Fibroblast of skin of scalp (primary cell): ENCODE measurements at regions not wholly inside any gene's neighbourhood (a gene's known extent, or its start where the extent isn't known, plus 50 kb on each side); places are given as distances from the start of the nearest gene placed in this dataset.
"Not testable (repeated sequence)": the region's sequence is repeated elsewhere in the genome, so short reads cannot be mapped to it uniquely, and the experiment has no call there.

ENCODE experiments used
- DNase-seq: peaks from one replicate; pipeline ENCODE4 v3.0.0-alpha.2; 2013

DNA sequence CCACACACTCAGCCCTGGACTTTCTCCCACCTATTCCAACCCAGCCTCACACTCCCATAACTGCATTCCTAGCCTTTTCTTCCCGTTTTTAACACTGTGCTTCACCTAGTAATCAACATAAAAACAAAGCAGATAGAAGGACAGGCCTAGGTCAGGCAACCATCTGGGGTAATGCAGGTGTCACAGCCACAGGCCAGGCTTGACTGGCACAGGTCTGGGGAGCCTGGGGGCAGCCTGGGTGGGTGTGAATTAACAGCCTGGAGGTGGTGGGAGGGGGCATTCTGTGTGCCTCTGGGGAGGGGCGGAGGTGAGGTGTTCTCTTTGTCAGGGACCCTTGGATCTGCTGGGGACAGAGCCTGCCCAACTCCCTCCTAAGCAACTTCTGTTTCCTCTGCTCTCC, 332.6 kb downstream of the BCL2L11 start:
- DNase-seq: not testable (repeated sequence)

DNA sequence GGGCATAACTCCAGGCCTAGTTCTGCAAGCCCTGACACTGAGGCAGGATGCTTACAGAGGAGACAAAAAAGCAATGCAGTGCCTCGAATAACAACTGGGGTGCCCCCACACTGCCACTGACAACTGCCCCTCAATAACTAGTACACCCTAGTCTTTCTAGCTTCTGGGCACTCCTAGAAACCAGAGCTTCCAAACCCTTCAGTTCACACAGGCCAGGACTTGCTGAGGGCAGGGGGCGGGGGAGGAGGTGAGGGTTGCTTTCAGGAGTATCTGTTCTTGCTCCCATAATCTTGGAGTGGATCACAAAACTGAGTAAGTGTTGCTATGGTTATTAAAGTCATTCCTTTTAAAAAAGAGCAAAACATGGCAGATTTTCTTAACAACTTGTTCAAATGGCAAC, 333.1 kb downstream of the BCL2L11 start:
- not testable (repeated sequence) for DNase-seq

DNA sequence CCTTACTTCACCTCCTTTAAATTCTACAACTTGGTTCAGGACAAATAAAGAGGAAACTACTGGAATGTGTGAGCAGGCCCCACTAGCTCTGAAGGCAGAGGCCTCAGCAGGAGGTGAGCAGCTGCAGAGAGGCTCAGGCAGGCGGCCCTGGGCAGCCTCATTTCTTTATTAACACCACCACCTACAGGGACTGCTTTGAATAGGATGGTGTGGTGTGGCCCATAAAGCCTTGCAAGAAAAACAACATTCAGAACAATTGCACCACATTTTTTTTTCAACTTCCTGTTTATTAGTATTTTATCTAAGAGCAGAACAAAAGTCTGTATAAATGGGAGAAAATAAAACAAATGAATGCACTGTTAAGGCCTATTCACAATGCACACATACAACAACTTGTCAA, 333.7 kb downstream of the BCL2L11 start:
- peak; percentile 52 for DNase-seq

DNA sequence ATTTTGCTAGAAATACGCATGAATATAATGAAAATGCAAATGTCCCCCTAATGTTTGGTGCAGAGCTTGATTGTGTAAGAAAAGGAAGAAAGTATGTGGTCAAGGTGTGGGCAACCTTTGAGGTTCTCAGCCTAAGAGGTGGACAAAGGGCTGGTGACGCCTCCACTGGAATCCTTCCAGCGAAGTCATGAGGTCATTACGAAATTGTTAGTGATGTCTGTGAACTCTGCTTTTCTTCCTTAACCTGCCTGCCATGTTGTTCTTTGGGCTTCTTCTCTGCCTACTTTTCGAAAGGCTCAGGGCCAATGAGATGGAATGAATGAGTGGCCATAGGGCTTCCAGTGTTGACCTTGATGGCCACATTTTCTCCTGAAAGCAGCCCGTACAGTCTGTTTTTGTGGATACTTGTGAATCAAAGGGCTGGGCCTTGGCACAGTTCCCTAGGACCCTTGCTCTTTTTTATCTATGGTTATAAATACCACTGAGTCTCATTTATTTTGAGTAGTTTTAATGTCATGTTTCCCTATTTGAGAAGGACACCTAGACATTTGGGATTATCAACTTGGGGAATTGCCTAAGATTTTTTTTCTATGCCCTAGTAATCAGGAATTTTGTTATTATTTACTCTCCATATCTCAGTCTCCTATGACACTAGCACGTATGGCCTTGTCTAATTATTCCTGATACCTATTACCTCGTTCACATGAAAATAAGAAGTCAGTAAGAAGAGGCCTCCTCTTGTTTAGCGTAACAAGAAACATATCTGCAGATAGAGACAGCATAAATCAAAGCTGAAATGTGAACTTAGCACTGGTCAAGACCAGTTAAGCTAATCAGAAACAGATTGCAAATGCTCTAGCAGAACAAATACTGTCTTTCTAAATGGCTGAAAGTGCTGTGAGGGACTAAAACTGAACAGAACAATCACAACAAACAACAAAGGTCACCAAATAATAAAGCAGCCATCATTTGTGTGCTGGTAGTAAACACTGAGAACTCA, 334.6 kb downstream of the BCL2L11 start:
- not testable (repeated sequence) for DNase-seq

DNA sequence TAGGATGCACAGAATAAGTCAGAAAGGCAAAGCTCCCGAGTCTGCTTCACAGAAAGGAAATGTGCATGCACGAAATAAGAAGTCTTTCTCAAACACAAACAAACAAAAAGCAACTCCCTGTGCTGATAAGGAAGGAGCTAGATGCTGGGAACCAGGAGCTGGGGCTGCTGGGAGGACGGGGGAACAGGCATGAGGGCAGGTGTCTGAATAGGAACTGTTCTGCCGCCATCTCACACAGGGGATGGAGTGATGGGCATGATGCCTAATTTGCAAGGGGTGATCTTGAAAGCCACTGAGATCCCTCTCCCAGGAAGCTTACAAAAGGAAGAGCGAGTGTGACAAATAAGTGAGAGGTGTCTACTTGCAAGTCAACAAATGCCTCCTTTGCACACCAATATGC, 336.5 kb downstream of the BCL2L11 start:
- not testable (repeated sequence) for DNase-seq

DNA sequence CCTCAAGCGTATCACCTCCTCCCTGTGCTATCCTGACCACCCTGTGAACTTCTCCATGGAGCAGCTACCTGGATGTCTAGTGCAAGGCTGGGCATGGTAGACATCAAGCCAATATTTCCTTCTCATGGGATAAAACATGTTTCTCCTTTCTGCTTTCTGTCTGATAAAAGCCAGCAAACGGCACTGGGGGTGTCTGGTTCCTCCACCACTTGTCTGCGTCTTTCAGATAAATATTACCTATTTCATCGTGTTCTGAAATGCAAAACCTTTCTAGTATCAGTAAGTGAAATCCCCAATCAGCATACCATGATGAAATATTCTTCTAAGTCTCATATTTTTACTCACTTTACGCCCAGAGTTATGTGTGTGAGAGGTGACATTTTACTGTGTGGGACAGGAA, 340.2 kb downstream of the BCL2L11 start:
- not testable (repeated sequence) for DNase-seq

DNA sequence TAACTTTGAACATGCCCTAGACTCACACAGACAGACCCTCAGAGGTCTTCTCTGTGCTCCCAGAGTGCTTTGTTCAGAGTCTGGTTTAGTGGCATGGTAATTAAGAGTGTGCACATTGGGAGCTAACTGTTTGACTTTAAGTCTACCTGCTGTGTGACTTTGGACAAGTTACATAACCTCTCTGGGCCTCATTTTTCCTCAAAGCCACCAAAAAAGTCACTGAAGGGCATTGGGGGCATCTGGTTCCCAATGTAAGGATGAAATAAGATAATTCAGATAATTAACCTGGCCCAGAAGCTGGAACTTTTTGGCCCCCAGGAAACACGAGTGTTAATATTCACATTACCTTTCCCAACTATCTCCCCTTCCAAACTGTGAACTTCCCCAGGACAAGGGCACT, 341.1 kb downstream of the BCL2L11 start:
- not testable (repeated sequence) for DNase-seq

DNA sequence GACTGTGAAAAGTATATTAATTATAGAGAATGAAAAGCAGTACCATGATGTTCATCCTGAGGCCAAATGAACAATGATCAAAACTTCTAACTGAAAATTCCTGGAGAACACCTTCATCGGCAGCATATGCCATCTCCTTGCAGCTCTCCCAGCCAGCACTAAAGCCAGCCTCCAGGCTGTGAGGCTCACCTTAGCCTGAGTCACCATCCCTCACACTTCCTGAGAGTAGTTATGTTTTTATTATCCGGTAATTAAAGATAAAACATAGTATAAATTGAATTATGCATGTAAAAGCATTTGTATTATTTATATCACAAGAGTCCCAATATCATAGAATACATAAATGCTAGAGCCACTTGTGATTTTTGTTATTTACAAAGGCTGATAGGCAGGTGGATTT, 341.9 kb downstream of the BCL2L11 start:
- DNase-seq: not testable (repeated sequence)

DNA sequence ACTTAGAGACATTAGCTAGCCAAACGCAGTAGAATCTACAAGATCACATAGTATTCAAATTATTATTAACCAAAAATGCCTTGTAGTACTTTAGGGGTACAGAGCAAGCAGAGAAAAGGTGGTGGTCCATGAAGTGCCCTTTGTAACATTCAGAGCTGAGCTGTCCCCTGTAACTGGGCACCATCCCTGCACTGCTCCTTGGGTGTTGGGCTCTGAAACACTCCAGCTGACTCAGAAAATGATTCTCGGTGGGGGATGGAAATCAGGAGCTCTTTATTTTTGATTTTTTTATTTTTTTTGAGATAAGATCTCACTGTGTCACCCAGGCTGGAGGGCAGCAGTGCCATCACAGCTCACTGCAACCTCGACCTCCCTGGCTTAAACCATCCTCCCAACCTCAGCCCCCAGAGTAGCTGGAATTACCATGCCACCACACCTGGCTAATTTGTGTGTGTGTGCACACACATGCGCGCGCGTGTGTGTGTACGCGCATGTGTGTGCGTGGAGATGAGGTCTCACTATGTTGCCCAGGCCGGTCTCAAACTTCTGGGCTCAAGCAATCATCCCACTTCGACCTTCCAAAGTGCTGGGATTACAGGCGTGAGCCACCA, 342.6 kb downstream of the BCL2L11 start:
- not testable (repeated sequence) for DNase-seq

DNA sequence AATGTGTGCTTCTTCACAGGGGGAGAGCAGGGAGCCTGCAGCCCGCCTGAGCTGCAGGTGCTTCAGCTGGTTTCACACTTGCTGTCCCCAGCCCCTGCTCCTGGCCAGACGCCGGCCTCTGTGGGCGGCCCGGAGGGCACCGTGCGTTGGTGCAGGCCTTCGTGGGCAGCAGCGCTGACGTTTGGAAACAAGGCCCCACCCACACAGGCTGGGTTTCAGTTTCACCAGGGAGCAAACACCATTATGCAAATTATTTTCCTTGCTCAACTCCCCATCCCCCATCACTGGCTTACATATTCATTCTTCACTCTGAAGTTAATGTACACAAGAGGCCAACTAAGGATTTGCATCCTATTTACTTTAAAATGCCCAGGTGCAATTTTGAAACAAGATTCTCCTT, 343.2 kb downstream of the BCL2L11 start:
- not testable (repeated sequence) for DNase-seq

DNA sequence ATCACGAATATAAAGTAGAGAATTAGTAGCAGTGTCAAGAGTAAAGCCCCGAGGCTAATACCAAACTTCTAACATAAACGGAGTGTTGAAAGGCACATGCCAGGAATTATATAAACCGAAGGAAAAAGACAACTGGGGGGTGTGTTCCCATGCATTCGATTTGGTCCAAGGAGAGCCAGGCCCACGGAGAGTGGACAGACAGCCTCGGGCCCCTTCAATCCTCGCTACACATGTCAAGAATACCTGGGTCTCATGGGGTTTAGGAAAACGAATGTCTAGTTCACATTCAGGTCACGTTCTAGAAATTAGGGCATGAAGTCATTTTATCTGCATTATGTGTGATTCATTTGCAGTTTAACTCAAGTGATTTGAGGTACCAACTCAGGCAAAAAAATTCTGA, 343.7 kb downstream of the BCL2L11 start:
- not testable (repeated sequence) for DNase-seq

DNA sequence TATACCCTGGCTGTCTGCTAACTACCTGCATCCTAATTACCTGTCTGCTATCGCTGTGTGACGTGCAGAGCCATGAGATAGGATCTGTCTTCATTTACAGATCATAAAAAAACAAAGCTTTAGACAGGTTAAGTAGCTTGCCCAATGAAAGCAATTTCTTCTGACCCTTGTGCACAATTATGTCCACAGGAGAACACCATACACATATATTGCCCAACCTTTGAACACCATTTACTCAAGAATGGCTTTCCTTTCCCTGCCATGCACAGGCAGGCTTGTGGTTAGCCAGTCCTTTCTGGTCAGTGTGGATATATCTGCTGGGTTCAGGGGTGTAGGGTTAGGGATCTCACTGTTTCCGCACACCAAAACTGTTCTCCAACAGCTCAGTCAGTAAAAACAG, 344.8 kb downstream of the BCL2L11 start:
- not testable (repeated sequence) for DNase-seq

DNA sequence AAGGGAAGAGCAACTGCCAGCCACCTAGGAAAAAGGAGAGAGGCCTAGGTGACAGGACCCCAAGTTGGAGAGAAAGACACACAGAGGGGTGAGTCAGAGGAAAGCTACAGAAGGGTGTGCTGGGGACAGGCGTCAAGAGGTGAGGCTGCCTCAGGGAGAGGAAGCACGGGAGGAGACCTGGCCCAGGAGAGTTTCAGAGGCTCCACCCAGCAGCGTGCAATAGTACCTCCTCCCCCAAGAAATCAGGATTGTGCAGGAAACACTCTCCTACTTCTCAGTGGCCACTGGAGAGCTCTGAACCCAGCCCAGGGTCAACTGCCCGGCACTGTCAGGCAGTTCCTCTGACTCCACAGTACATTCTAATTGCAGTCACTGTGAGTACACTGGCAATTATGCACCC, 346.0 kb downstream of the BCL2L11 start:
- not testable (repeated sequence) for DNase-seq

DNA sequence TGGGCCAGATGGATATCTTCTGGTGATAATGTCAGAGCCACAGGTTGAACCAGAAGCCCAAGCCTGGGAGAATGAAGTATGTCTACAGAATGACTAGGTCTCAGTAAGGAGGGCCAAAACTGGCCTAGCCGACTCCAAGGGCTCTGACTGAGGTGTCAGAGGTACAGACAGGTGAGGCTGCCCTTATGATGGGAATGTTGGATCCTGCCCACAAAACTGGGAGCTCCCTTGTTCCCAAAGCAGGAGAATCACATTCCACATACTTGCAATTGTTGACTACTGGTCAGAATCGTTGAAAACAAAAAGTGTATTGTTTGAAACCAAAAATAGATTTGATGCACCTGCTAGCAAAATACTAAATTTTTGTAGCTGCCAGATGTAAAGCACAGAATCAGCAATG, 350.2 kb downstream of the BCL2L11 start:
- DNase-seq: not testable (repeated sequence)

DNA sequence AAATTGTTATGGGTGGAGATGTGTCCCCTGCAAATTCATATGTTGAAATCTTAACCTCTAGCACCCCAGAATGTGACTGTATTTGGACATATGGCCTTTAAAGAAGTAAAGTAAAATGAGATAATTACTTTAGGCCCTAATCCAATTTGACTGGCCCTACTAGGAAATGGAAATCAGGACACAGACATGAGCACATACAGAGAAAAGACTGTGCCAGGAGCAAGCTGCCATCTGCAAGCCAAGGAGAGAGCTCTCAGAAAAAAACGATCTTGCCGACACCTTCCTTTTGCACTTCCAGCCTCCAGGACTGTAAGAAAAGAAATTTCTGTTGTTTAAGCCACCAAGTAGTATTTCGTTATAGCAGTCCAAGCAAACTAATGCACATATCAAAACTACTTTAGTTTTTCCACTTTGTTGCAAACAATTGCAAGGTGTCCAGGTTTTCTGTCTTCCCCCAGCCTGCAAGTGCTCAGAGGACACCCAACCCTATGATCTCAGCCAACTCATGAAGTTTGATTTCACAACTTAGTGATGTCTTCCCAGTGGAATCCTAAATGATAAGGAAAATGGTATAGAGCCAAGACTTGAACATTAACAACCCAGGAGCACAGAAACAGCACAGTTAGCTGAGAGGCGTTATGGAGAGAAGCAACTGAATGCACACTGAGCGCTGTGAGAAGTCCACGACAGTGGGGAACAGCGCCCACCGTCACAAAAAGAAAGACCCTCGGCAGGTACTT, 351.2 kb downstream of the BCL2L11 start:
- DNase-seq: not testable (repeated sequence)

DNA sequence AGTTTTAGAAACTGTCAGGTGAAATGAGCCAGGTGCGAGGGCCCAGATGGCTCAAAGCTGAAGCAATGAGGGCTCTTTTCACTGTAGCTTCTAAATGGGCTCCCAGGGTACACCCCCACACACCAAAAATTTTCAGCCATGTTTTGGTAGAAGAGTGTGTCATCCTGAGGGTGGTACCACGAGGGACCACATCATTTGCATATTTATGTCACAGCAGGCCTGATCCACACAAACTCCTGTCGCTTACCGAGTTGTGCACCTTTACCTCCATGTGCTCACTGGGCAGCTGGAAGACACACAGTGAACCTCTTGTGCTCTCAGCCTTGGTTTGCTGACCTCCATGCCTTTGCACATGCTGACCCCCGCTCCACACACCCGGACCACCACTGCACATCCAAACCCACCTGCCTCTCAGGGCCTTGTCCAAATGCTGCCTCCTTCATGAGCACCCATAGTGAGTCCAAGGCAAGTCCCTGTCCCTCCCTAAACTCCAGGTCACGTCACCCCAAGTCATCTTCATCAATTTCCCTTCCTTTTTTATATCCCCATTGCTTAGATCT, 352.2 kb downstream of the BCL2L11 start:
- not testable (repeated sequence) for DNase-seq

DNA sequence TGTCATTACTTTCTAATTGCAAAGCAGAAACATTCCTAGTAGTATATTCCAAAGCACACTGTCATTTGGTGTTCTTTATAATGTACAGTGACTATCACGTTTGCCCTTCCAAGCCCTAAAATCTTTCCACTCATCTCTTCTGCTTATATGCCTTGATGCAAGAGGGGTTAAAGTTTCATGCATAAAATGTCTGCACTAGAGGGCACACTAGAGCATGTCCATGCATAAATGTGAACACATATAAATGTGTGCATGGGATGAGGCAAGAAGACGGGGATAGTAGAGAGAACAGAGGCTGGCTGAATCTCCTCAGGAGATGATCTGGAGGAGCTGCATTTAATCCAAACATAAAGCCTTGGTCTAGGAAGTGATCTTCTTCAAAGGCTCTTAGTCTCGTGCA, 352.8 kb downstream of the BCL2L11 start:
- not testable (repeated sequence) for DNase-seq

DNA sequence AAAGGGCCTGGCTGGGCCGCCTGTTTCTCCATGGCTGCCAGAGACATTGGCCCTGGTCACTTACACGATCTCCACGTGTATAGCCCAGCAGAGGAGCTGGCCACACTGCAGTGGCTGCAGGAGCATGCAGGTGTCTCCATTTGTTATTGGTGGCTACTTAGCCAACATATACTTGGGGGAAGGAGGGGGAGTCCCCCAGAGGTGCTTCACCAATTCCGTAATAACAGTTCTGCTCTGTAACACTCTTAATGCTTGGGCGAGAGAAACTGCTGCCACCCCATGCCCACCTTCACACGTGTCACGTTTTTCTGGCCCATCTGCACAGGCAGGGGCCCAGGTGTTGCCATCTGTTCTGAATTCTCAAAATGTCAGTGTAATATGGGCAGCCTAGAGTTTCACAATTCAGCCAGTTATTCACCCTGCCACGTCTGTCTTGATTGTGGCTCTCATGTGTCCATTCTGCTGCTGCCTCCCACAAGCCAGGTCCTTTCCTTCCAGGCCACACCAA, 353.5 kb downstream of the BCL2L11 start:
- DNase-seq: not testable (repeated sequence)

DNA sequence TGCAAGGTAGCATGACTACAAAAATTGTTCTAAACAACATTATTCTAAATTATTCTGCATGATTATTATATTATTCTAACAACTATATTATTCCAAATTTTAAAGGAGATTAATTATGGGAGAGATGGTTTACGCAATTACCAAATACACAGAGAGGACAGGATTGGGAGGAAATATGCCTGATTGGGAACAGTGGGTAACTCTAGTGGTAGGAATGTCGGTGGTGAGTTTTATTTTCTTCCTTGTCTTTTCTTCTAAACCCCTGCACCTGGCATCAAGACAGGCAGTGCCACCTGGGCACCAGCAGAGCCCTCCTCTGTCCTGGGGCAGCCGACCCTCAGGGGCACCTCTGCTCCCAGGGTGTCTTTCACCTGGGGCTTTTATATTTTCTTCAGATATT, 357.6 kb downstream of the BCL2L11 start:
- DNase-seq: not testable (repeated sequence)

DNA sequence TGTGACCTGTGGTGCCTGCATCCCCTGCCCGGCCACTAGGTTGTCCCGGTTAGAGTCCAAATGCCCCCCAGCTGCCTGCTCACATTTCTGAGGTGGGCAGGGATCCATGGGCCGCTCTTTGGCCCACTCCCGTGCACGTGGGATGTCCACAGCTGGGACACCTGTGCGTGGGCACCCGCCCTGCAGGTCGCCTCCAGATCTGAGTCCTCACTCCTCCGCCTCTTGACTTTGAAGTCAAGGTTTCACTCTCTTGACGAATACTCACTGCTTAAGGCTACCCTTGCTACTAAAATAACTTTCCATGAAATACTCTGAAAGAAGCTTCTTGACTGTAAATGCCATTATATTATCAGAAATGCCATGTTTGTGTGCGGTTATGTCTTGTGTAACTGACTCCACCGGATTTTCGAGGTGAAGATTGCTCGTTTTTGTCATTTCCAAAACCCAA, 358.2 kb downstream of the BCL2L11 start:
- DNase-seq: not testable (repeated sequence)

DNA sequence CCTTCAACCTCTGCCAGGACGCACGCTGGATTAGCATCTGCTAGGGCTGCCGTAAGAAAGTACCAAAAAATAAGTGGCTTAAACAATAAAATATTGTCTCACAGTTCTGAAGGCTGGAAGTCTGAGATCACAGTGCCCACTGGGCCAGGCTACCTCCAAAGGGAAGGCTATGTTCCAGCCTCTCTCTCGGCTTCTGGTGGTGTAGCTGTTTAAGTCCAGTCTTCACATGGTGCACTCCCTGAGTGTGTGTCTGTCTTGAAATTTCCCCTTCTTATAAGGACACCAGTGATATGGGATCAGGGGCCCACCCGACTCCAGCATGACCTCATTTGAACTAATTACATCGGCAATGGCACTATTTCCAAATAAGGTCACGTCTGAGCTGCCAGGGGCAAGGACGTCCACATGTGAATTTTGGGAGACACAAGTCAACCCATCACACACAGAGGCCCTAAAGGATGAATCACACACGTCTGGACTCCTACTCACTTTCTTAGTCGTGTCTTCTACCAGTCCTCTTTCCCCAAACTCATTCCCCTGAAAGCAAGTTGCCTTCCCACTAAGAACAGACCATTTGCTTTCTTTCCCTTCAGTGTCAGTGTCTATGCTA, 359.4 kb downstream of the BCL2L11 start:
- DNase-seq: peak; percentile 93

DNA sequence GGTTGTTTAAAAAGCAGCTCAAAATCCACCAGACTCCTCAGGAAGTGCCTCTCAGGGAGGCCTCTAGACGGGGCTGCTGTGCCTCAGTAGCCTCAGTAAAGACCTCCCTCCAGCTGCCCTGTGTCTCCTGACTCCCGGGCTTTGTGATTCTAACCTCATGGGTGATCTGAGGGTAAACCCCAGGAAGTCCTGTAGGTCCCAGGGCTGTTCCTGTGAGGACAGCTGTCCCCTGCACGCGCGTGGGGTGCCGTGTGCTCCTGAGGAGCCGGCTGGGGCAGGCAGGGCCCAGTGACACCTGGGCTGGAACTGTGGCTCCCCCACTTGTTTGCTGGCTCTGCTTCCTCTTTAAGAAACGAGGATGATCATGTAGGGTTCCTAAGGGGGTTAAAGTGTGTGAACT, 359.9 kb downstream of the BCL2L11 start:
- DNase-seq: peak; percentile 32
